NCI-H2107 treated with DMSO at 0.1 percent for 48 hours (cell line): ENCODE measurements at regions not wholly inside any gene's neighbourhood (a gene's known extent, or its start where the extent isn't known, plus 50 kb on each side); places are given as distances from the start of the nearest gene placed in this dataset.

ENCODE experiments used
- DNase-seq: peaks from one replicate; lab custom pipeline; 2025; ENCODE audit not compliant: unreplicated experiment; lab: John Stamatoyannopoulos, UW

- DNase-seq = no peak
These were observed 55.2 kb upstream of the KCNH8 start for GRCh38 chr3:19093084-19093483.

DNA sequence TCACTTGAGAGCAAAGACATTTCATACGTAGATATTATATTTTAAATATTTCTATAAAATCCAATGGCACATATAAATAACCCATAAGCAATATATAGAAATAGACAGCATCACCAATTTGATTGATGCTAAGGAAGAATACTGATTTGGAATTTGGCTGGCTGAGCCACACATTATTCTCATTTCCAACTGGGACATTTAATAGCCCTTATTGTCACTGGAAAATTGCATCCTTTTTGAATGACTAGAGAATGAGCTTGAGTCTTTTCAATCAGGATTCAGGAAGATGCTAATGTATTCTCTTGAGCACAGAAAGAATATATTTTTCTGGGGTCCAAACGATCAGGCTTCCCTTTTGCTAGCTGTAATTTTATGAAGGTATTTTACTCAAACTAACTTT lies 70.9 kb upstream of the KCNH8 start:
- DNase-seq = no peak

GRCh38 chr3:19075037-19075436 lies 73.3 kb upstream of the KCNH8 start:
- DNase-seq = no peak

DNA sequence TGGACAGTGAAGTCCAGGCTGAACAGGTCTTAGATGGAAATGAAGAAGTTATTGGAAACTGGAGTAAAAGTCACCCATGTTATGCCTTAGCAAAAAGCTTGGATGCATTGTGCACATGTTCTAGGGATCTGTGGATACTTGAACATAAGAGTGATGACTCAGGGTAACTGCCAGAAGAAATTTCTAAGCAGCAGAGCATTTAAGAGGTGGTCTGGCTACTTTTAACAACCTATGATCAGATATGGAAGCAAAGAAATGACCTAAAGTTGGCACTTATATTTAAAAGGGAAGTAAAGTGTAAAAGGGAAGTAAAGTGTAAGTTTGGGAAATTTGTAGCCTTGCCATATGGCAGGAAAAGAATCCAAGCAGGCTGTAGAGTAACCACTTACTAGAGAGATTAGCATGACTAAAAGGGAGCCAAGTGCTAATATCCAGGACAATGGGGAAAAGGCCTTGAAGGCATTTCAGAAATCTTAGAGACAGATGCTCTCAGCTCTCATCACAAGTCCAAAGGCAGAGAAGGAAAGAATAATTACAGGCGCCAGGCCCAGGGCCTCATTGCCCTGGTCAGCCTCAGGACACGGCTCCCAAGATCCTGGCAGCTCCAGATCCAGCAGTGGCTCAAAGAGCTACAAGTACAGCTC lies 73.9 kb upstream of the KCNH8 start:
- no peak for DNase-seq

- DNase-seq = no peak
These were observed 74.8 kb upstream of the KCNH8 start for GRCh38 chr3:19073341-19074105.

DNA sequence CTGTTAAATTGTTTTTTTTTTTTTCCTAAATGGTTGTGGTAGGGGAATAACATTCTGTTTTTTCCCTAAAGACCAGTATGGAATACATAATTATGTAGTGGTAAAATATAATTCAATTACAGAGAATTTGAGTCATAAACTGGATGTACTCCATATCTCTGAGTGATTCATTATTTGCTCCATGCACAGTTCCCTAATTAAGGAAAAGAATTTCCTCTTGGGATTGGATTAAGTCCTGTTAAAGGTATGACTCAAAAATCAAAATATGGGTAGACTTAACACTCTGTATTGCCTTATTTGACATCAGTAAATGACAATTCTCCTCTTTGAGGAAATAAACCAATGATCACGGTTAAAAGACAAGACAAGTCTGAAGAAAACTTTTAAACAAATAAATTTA lies 78.0 kb upstream of the KCNH8 start:
- DNase-seq = no peak

- DNase-seq = peak; percentile 7
These were observed 83.3 kb upstream of the KCNH8 start for GRCh38 chr3:19065027-19065426.

DNA sequence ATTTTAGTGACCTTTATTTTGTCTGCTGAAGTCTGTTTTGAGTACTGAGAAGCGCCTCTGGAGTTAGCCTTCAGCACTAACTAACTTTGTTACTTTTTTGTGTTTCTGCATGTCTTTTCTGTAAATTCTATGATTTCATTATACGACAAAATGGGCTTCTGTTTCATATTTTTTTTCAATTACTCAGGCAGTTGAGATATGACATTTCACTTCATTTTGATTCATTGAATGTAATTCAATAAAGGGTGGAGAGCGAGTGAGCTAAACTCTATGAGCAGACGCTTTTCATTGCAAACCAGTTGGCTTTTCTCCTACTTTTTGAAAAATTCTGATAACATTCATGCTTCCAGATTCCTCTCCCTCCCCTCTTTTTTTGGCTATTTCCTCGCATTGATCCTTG lies 84.4 kb upstream of the KCNH8 start:
- no peak for DNase-seq

- DNase-seq = no peak
These were observed 87.9 kb upstream of the KCNH8 start for GRCh38 chr3:19060404-19060803.

DNA sequence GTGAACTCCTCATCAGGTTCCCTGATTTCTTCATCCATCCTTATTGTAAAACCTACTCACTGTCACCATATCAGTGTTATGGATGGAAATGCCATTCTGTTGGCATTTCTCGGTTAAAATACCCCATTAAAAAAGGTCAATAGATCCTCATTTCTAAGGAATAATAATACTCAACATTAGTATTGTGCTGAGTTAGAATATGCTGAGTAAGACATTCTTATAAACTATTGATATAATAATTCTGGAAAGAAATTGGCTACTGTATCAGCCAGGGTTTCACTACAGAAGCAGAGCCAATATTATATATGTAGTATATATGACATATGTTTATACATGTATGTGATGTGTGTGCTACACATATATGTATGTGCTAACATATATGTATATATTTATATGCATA lies 95.4 kb upstream of the KCNH8 start:
- no peak for DNase-seq

DNA sequence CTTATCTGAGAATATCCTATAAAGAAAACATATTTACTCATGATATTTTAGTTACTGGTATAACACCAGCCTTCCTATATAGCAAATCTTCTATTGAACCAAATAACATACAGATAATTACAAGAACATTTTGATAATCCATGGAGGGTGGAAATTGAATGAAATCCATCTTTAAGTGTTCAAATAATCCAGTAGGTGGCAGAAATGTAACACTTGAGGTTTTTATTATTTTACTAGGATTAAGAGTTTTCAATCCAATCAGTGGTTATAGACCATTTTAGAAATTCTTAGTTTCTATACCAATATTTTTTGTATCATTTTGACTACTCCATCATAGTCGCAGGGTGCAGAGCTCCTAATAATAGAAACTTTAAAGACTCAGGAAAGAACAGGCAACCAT lies 101.9 kb upstream of the KCNH8 start:
- no peak for DNase-seq

- DNase-seq = no peak
These were observed 117.8 kb upstream of the KCNH8 start for GRCh38 chr3:19030522-19030839.

GRCh38 chr3:19029837-19030521 lies 118.3 kb upstream of the KCNH8 start:
- DNase-seq = no peak

GRCh38 chr3:19025441-19025840 lies 122.9 kb upstream of the KCNH8 start:
- DNase-seq = no peak

GRCh38 chr3:19022546-19022945 lies 125.8 kb upstream of the KCNH8 start:
- no peak for DNase-seq

- DNase-seq = no peak
These were observed 131.5 kb upstream of the KCNH8 start for GRCh38 chr3:19016851-19017250.

DNA sequence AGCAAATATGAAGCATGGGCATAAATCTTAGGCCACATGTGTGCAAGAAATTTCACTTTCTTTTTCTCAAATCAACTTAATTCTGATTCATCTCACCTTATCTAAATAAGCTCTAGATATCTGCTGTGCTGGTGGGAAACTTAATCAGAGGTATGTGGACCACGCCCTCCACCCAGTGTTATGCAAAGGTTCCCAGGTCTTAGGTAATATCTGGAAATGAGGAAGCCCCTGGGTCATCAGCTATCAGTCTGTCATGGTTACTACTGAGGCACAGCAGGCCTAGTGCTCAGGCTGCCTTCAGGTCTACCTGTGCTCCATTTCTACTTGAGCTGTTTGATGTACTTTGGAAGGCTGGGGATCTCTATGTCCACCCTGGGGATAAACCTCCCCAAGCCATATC lies 134.4 kb upstream of the KCNH8 start:
- no peak for DNase-seq

DNA sequence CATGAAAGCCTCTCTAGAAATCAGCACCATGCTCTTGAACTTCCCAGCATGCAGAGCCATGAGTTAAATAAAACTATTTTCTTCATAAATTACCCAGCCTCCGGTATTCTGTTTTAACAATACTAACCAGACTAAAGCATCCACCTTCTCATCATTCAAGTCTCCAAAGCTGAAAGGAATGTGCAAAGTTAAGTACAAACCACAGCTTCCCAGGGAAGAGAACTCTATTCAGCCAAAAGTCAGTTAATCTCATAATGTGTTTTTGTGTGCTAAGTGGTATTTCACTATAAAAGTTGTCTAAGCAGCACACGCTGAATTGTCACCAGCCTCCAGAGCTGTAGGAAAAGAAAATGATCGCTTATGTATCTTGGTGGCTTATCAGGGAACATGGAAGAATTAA lies 135.5 kb upstream of the KCNH8 start:
- no peak for DNase-seq

- no peak for DNase-seq
These were observed 145.7 kb upstream of the KCNH8 start for GRCh38 chr3:19002606-19003005.

GRCh38 chr3:18998069-18998468 lies 150.2 kb upstream of the KCNH8 start:
- no peak for DNase-seq

DNA sequence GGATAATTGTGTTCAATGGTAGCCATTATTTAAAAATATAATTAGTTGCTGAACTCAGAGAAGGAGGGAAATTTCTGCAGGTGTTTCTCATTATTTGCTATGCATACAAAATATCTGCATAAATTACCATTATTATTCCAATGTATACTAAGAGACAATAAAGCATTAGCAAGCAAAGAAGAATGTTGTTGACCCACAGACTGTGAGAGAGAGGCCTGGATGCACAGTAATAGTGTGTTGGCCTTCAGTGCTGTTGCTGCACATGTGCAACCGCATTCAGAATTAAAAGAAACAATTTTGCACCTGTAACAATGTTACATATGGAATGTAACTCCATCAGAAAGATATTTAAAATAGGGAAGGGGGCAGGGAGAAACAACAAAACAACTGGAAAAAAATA lies 155.6 kb upstream of the KCNH8 start:
- no peak for DNase-seq

DNA sequence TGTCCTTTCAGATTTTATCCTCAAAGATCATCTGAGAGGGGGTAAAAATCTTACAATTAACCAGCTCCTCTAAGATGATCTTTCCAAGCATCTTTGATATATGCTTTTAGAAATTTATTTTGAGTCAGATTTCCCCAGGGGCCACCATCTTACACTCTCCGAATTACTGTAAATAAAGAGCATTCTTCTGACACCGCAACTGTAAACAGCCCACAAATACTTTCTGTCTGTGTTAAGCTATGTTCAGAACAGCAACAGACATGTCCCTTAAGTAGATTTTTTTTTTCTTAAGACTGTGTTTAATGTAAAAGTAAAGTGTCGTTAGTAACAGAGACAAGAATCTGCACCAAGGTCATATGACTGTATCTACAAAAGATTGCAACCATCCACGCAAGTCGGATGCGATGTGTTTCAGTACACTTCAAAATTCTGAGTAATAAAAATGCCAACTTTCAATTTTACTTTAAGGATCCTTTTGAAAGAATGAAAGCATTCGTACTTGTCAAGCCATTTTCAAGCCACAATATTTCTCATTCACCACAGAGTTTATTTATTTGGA lies 159.0 kb upstream of the KCNH8 start:
- no peak for DNase-seq
